CD4-positive, alpha-beta T cell treated with Interleukin-4 for 1 hour (primary cell): ENCODE measurements at regions not wholly inside any gene's neighbourhood (a gene's known extent, or its start where the extent isn't known, plus 50 kb on each side); places are given as distances from the start of the nearest gene placed in this dataset.
"Not testable (repeated sequence)": the region's sequence is repeated elsewhere in the genome, so short reads cannot be mapped to it uniquely, and the experiment has no call there.

ENCODE experiments used
- DNase-seq, 2 donors: peaks; one replicate each; pipeline ENCODE4 v3.0.0-alpha.2; 2020 to 2022

DNA sequence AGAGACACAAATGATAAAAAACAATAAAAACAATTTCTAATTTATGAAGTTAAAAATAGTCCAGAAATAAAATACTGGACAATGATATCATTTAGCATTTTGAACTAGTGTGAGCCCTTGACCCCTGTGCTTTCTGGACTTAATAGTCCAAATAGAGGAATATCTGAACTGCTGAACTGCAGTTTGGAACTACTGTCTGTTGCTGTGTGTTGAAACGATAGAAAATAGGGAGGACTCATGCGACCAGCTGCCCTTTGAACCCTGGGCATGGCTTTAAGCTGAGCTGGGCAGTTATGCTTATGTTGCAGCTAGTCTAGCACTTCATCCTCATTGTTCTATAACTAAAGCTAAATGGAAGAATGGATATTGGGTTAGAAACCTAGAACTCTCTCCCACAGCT lies 99.5 kb downstream of the FMR1NB start:
- no peak for DNase-seq

DNA sequence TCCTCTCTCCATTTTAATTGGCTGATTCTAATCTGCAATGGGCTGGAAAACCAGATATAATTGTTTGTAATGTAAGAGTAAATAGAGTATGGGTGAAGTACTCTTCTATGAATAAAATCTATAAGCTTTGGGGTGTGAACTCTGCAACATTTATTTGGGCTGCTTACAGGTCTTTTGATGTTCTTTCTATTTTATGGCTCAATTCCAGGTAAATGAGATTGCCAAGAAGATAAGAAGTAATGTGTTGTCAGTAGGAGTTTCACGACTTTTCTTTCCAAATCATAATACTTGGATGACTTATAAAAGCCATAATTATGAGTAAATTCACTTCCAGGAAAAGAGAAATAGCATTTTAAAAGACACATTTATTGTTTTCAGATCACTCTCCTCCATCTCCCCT lies 103.5 kb downstream of the FMR1NB start:
- DNase-seq: no peak

DNA sequence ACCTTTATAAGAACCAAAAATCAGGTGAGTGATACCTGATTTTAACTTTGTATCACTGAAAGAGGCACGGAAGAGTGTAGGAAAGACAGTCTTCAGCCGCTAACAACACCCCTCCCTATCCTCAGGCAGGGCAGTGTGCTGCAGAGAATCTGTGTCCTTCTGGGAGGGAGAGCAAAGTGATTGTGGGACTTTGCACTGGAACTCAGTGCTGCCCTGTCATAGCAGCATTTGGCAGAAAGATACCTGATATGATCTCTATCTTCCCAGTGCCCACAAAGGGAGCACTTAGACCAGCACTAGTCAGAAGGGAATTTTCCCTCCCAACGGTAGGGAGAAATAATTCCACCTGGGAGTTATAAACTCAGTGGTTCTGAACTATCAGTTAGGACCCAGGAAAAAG lies 139.0 kb downstream of the FMR1NB start:
- no peak for DNase-seq

DNA sequence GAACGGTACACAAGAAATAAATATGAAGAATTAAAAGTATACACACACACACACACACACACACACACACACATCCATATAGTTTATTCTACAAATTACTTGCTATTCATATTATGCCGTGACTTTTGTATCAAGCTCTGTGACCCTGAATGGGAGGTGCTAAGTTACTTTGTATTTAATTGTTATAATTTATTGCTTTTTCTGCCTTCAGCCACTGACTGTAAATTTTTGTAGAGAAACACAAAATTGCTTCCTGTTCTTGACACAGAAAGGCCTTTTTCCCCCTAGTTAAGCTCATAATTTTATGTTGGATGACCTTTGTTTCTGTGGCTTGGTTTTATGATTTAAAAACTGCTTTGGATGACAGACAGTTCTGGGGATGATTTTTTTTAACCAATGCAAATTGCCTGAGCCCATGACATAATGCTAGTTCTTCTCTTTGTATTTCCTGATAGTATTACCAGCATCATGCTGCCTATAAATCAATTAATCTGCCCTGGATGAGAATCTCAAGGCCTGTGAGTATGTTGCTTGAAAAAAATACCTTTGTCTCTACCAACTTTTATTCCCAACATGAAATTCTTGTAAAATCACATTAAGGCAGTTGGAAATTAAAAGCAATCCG lies 140.0 kb downstream of the FMR1NB start:
- no peak for DNase-seq

DNA sequence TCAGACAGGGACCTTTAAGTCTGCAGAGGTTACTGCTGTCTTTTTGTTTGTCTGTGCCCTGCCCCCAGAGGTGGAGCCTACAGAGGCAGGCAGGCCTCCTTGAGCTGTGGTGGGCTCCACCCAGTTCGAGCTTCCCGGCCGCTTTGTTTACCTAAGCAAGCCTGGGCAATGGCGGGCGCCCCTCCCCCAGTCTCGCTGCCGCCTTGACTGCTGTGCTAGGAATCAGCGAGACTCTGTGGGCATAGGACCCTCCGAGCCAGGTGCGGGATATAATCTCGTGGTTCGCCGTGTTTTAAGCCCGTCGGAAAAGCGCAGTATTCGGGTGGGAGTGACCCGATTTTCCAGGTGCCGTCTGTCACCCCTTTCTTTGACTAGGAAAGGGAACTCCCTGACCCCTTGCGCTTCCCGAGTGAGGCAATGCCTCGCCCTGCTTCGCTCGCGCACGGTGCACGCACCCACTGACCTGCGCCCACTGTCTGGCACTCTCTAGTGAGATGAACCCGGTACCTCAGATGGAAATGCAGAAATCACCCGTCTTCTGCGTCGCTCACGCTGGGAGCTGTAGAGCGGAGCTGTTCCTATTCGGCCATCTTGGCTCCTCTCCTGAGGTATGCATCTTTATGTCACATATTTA lies 147.9 kb downstream of the FMR1NB start:
- DNase-seq: not testable (repeated sequence)

DNA sequence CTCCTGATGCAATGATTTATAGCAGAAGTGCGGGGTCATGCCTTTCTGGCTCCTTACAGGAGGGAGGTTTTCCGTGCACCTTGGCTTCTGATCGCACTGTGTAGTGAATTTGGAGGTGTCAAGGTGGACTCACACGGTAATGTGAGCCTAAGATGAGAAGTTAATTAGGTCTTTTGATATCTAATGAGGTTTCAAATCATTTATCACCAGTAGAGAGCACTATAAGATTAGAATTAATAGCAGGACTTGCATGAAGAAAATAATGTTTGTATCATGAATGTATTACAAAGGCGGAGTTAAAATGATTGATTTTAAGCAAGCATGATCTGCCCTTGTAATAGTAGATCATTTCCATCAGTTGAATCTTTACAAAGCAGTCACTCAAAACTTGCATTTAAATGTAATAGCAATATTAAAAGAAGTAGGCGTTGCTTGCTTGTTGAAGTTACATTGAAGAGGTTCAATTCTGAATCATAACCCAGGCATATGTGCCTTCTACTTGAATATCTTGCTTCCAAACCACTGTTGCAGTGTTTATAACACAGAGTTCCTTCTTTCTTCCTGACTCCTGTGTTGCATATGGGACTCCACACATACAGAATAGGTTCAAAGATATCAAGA lies 152.1 kb downstream of the FMR1NB start:
- peak in 1 of 2 donors; percentile 34 for DNase-seq

DNA sequence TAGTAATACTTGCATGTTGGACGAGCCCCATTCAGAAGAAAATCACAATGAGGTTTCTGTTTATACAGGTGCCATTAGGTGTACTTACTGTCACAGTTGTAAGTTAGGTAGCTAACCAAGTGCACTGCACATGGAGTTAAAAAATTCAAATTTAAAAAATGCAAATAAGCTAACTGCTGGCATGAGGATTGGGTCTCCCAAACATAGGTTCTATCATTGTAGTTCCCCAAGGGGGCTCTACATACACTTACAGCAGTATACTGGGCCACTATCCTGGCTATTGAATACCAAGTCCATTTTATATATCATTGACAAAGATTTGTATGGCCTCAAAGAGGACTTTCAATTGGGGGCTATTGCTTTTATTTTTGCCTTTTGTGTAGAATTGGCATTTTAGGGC lies 153.4 kb downstream of the FMR1NB start:
- no peak for DNase-seq

DNA sequence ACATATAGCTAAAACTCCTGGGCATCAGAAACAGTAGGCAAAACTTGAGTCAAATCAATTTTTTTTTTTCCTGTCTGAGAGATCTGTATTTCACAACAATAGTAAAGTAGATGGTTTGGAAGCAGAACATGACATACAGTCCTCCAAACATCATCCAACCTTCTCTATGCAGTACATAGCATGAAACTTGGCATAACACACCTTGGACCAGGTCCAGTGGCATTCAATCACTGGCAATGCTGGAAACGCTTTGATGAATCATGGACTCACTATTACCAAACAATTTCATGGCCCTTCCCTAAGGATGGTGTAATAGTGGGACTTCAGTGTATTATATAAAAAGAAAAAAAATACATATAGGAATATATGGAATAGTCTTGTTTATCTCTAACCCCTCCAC lies 154.6 kb downstream of the FMR1NB start:
- DNase-seq: no peak

DNA sequence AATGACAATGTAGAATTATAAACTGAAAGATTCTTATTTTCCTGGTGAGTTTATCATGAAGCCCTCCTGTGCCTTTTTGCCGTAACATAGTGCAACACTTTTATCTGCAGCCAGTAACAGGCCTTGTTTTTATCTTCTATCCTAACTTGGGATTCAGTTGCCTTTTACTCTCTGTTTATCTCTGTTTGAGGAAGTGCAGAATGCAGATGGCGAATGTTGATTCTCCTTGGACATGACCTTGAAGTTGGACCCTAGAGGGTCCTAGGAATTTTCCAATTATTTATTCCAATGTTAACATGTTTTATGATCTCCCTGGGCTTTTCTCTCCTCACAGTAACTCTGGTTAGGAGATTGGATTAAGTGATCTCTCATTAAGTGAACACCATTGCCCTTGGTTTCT lies 165.0 kb downstream of the FMR1NB start:
- DNase-seq: no peak

DNA sequence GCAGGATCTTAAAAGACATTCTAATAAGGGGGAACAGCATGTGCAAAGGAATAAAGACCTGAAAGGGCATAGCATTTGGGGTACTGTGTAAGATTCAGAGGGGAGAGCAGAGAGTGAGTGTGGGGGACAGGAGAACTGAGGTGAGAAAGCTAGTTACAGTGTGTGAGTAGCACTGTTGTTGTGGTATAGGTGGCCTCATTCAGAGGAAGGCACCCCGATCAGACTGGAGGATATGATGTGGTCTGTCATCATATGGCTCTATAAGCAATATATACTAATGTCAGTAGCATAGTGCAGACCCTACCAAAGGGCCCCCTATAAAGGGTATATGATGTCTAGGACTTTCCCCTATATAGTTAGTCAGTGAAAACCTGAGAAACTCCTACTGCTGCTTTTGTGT lies 175.8 kb downstream of the FMR1NB start:
- DNase-seq: no peak

DNA sequence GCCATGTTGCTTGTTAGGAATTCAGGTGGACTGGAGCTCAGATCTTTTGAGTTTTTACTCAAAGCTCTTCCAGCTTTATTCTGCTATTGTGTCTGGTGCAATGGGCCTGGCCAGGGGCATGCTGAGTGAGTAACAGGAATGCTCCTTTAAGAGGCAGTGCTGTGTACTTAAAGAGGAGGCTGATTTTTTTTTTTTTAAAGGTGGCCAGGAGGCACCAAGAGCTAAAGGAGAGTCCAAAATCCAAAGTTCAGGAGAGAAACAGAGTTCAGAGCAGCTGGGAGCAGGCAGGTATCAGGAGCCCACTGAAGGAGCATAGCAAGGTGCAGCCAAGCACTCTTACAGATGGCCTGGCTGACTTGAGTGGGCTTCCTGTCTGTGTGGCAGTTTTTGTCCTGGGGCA lies 178.7 kb downstream of the FMR1NB start:
- no peak for DNase-seq

DNA sequence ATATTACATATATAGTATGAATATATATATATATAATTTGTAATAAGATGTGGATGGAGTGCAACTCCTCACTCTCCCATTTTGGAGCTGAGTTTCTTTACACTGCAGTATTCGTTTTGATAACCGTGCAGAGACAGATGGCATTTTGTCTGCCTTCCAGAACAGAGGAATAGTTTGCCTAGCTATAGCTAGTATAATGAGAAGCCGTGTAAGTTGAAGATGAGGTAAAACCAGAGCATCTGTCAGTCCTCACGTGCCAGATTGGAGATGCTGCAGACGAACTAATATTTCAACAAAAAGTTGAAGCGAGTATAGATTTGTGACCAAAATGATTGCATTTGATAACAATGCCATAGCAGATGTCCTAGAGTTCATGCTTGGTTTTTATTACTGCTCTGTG lies 180.6 kb downstream of the FMR1NB start:
- DNase-seq: no peak

DNA sequence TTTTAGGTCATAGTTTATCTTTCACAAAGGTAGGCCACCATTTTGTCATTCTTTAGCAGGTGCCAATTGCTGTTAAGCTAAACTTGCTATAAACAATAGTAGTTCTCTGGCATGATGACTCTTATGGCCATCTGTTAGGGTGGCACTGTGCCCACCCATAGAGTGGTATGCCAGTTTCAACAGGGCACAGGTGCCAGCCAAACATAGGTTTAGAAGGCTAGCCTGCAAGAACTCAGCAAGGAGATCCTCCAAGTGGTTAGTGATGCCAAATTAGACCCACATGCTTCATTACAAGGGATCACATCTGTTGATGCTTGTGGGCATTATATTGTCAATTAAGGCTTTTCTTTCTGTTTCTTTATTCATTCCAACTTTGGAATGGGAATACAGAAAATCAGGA lies 204.5 kb downstream of the FMR1NB start:
- DNase-seq: no peak

DNA sequence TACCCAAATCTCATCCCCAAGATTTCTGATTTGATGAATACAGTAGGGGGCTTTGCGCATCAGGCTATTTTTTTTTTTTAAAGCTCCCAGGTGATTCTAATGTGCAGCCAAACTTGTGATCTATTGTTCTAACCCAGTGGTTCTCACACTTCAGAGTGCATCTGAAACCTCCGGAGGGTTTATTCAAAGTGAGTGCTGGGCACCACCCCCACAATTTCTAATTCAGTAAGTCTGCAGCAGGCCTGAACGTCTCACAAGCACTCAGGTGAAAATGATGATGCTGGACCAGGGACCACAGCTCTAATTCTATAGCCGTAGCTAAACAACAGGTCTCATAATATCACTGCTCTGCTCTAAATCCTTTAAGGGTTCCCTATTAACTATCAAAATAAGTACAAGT lies 211.4 kb downstream of the FMR1NB start:
- no peak for DNase-seq

DNA sequence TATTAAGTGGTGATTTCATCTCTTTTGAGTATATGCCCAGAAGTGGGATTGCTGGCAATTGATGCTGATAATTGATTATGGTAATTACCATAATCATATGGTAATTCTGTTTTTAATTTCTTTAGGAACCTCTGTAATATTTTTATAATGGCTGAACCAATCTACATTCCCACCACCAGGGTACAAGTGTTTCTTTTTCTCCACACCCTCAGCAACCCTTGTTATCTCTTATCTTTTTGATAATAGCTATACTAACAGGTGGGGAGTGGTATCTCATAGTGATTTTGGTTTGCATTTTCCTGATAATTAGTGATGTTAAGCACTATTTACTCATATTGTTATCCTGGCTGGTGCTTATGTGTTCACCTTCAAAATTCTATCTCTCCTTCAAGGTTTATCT lies 212.6 kb downstream of the FMR1NB start:
- no peak for DNase-seq

DNA sequence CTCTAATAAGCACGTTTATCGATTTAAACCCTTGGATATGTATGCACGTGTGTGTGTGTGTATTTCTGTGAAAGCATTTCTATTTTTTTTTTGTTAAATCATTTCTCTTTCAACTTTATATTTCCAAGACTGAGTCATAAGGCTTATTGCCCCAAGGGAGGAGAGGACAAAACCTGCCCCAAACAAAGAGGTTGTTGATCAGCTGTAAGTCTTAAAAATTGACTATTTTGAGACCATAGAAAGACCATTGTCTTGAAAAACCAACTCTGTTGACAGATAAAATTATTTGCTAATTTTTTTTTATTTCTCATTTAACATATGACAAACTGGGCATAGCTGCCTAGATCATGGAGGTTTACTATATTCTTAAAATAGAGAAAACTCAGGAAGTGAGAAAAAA lies 222.4 kb downstream of the FMR1NB start:
- DNase-seq: no peak

DNA sequence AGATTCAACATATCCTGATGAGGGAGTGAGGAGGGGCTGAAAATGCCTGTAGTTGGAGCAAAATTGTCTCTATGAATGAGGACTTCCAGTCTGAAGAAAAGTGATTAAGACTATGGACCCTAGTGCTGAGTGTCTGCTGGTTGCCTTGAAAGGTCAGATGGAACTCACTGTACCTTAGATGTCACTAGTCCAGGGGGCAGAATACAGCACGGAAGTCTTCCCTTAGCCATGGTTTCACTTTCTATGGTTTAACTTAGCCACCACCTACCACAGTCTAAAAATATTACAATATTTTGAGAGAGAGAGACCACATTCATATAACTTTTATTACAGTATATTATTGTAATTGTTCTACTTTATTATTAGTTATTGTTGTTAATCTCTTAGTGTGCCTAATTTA lies 223.1 kb downstream of the FMR1NB start:
- DNase-seq: no peak

DNA sequence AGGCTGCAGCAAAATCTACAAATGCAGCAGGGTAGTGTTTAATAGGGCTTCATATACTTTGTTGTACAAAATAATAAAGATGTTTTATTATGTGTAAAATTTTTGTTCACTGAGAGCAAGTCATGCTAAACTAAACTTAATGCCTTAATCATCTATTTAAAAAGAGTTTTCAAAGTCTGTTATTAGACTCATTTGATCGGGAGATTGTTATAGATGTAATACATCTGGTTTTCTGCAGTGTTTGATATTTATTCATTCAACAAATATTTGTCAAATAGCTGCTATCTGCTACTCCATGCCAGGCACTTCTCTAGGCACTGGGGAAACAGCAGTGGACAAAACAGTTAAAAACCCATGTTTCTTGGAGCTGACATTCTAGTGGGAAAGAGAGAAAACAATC lies 233.6 kb downstream of the FMR1NB start:
- no peak for DNase-seq

DNA sequence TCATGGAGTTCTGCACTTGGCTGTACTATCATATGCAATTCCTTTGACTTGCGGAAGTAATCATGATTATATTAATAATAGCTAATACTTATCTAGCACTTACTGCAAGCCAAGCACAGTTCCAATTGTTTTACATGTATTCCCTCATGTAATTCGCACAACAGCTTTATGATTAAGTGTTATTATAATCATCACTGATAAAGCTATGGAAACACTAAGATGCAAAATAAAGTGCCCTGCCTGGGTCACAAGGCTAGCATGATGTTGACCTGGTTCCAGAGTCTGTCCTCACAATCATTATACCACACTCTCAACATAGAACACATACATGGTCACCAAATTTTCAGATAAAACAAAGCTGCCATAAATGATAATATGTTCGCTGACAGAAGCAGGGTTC lies 234.6 kb downstream of the FMR1NB start:
- DNase-seq: no peak

DNA sequence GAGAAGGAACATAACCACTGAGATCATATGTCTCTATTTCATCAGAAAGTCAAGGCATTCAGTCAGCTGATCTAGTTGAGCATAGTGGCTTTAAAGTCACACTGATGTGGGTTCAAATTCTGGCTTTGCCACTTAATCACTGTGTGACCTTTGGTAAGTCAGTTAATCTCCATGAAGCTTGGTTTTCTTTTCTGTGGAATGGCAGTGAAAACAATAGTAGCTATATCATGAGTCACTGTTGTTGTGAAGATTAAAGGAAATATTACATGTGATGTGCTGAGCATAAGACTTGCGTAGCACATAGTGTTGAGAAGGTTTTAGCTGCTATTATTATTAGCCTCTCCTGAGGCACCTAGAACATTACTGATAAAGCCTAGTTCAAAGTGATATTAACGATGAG lies 242.2 kb downstream of the FMR1NB start:
- DNase-seq: no peak

DNA sequence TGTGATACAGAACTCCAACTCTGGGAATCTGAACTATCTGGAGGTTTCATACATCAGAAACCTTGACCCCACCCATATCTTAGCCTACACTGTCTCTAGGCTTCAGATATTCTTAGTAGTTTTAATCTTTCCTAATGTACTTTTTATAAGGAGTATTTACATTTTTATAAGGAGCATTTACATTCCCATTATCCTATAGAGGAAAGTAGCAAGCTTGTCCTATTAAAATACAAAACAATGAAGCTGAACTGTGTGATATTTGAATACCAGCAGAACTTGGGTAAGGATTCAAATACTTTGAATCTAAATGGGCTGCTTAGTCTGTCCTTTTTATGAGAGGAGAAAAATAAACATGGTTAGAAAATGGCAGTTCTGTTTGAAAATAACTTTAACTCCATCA lies 247.4 kb downstream of the FMR1NB start:
- no peak for DNase-seq

DNA sequence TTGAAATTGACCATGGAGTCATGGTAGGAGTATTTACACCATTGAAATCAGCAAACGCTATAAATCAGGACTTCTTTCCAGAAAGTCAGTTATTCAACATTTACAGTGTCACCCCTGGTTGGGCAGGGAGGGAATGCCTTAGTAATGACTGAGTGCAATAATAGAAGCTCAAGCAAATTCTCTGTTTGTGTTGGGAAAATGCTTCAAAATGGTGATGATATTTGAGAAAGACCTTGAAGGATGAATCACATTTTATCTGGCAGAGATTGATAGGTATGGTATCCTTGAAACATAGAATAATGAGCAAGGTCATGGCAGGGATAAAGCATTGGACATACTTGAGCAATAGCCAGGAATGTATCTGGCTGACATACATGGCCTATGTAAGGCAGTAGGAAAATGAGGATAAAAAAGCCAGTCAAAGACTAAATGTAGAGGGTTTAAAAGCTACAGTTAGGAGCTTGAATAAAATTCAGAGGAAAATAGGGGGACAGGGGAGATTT lies 248.7 kb downstream of the FMR1NB start:
- no peak for DNase-seq

DNA sequence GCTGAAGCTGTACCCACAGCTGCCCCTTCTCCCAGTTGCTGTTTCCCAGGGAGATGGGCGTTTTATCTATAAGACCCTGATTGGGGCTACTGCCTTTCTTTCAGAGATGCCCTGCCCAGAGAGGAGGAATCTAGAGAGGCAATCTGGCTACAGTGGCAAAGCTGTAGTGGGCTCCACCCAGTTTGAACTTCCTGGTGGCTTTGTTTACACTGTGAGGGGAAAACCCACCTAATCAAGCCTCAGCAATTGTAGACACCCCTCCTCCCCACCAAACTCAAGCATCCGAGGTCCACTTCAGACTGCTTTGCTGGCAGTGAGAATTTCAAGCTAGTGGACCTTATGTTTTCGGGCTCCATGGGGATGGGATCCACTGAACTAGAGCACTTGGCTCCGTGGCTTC lies 240.4 kb upstream of the AFF2 start:
- DNase-seq: no peak

DNA sequence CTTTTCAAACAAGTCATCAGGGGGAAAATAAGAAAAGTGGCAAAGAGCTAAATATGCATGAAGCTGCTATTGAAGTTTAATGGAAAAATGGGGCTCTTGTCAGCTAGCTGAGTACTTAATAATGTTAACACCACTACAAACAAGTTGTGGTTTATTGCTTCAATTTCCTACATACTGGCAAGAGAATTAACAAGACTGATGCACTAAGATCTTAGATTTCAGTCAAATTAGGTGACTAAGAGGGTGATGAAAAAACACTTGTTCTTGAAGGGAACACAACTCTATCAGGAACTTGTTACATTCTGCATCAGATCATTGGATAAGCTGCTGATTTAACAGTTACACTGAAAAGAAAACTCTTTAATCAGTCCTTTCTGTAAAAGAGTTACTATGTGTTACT lies 234.6 kb upstream of the AFF2 start:
- DNase-seq: no peak

DNA sequence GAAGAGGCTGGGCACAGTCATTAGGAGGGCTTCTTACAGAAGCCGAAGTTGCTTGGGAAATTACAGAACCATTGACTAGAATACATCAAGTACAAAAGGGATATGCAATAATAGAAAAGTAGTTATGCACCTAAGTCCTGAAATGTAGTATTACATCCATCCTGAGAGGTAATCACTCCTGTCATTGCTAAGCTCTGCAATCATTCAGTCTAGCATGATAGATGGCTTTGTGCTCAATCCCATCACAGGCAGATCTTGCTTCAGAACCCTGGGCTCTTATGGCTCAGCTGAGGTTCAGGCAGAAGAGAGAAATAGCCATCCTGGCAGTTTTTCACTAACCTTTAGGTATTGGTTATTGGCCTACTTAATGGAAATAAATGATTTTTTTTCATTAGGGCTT lies 231.7 kb upstream of the AFF2 start:
- DNase-seq: no peak
